KMS-11 (cell line): ENCODE measurements at regions not wholly inside any gene's neighbourhood (a gene's known extent, or its start where the extent isn't known, plus 50 kb on each side); places are given as distances from the start of the nearest gene placed in this dataset.

Experiments
- H2AFZ ChIP-seq: fragments of 200-600 bp; sonication (generic); 2 replicates; pipeline ENCODE4 v1.6.1; 2016; ENCODE audit warnings: antibody characterized with exemption, mixed run types, low read depth
- H3K27ac ChIP-seq: fragments of 200-600 bp; sonication (generic); 2 replicates; pipeline ENCODE4 v1.6.1; 2016; ENCODE audit warnings: mild to moderate bottlenecking, mixed run types
- H3K27me3 ChIP-seq: fragments of 200-600 bp; sonication (generic); 2 replicates; pipeline ENCODE4 v1.6.1; 2017; ENCODE audit warnings: mild to moderate bottlenecking, low read depth, mixed run types, moderate library complexity; ENCODE audit not compliant: insufficient read depth
- H3K36me3 ChIP-seq: fragments of 200-600 bp; sonication (generic); 2 replicates; pipeline ENCODE4 v1.6.1; 2017; ENCODE audit warnings: mild to moderate bottlenecking, mixed run types; ENCODE audit not compliant: insufficient read depth
- H3K4me1 ChIP-seq: fragments of 200-600 bp; sonication (generic); 2 replicates; pipeline ENCODE4 v1.6.1; 2016; ENCODE audit warnings: mild to moderate bottlenecking, low read depth, mixed run types; ENCODE audit not compliant: poor library complexity, severe bottlenecking
- H3K4me2 ChIP-seq: fragments of 200-600 bp; sonication (generic); 2 replicates; pipeline ENCODE4 v1.7.0; 2016; ENCODE audit warnings: mild to moderate bottlenecking, mixed run types
- H3K4me3 ChIP-seq: fragments of 200-600 bp; sonication (generic); IDR thresholded peaks from 2 replicates; pipeline ENCODE4 v1.6.1; 2017; ENCODE audit warnings: low read depth, low read length, mixed read lengths; ENCODE audit not compliant: insufficient read depth
- H3K79me2 ChIP-seq: fragments of 200-600 bp; sonication (generic); 2 replicates; pipeline ENCODE4 v1.6.1; 2016; ENCODE audit warnings: low read depth, mixed run types; ENCODE audit not compliant: insufficient read depth
- H3K9ac ChIP-seq: fragments of 200-600 bp; sonication (generic); 2 replicates; pipeline ENCODE4 v1.6.1; 2016; ENCODE audit warnings: mild to moderate bottlenecking, mixed run types
- H4K20me1 ChIP-seq: fragments of 200-600 bp; sonication (generic); 2 replicates; pipeline ENCODE4 v1.6.1; 2016; ENCODE audit warnings: mild to moderate bottlenecking, mixed run types; ENCODE audit not compliant: insufficient read depth
- TF ChIP-seq, protein P1 (sequence below): fragments of 200-600 bp; sonication (generic); conservative IDR thresholded peaks from 2 replicates; pipeline ENCODE4 v1.6.1; 2017; ENCODE audit warnings: low read depth, mild to moderate bottlenecking, antibody characterized with exemption, low read length, moderate library complexity, mixed read lengths

DNA sequence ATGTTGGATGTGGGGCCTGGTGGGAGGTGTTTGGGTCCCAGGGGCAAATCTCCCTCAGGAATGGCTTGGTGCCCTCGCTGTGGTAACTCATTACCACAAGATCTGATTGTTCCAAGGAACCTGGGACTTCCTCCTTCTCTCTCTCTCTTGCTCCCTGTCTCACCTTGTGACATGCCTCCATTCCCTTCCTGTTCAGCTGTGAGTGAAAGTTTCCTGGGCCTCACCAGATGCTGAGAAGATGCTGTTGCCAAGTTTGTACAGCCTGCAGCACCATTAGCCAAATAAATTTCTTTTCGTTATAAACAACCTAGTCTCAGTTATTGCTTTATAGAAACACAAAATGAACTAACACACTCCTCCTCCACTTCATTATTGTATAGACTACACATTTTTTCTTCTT lies 759.8 kb upstream of the MDGA2 start:
- Histone ChIP-seq H4K20me1 (no peaks in the 10 kb centered on the region), H2AFZ (no peak overlapping the region), H3K4me3 (no peak overlapping the region), H3K27ac (no peak overlapping the region), H3K27me3 (no peaks in the 10 kb centered on the region), H3K9ac (no peak overlapping the region), H3K4me2 (no peak overlapping the region), H3K36me3 (no peaks in the 10 kb centered on the region), H3K4me1 (no peaks in the 10 kb centered on the region), H3K79me2 (no peaks in the 10 kb centered on the region)
- TF ChIP-seq, protein P1, sequence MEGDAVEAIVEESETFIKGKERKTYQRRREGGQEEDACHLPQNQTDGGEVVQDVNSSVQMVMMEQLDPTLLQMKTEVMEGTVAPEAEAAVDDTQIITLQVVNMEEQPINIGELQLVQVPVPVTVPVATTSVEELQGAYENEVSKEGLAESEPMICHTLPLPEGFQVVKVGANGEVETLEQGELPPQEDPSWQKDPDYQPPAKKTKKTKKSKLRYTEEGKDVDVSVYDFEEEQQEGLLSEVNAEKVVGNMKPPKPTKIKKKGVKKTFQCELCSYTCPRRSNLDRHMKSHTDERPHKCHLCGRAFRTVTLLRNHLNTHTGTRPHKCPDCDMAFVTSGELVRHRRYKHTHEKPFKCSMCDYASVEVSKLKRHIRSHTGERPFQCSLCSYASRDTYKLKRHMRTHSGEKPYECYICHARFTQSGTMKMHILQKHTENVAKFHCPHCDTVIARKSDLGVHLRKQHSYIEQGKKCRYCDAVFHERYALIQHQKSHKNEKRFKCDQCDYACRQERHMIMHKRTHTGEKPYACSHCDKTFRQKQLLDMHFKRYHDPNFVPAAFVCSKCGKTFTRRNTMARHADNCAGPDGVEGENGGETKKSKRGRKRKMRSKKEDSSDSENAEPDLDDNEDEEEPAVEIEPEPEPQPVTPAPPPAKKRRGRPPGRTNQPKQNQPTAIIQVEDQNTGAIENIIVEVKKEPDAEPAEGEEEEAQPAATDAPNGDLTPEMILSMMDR = no peak

DNA sequence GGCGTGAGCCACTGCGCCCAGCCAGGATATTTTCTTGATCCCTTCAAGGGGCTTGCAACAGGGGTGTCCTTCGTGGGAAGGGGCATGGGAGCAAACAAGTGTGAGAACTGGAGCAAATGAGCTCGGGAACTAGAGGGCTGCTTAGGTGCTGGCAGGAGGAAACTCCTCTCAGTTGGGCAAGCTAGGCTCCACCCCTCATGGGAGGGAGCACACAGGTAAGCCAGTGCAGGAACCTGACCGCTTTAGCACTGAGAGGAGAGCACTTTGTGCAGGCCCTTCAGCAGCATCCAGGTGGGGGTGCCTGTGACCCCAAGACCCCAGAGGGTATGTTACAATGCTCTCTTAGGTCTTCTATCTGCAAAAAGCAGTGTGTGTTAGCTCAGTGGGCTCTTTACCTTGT lies 755.4 kb upstream of the MDGA2 start:
- Histone ChIP-seq H3K27ac (no peak overlapping the region), H2AFZ (no peak overlapping the region), H3K79me2 (no peaks in the 10 kb centered on the region), H3K9ac (no peak overlapping the region), H4K20me1 (no peaks in the 10 kb centered on the region), H3K36me3 (no peaks in the 10 kb centered on the region), H3K4me1 (no peaks in the 10 kb centered on the region), H3K4me2 (no peak overlapping the region), H3K4me3 (no peak overlapping the region), H3K27me3 (no peaks in the 10 kb centered on the region)
- TF ChIP-seq, protein P1 = no peak

DNA sequence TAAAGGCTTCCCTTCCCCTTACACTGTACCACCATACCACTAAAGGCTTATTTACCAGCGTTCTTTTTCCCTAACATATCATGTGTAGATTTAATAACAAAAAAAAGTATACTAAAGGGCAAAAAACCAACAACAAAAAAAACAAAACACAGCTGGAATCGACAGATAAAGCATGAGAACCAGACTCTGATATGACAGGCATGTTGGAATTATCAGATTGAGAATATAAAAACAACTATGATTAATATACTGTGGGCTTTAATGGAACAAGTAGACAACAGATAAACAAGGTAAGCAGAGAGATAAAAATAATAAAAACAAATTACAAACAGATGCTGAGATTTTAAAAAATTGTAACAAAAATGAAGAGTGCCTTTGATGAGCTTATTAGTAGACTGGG lies 754.1 kb upstream of the MDGA2 start:
- Histone ChIP-seq H4K20me1 (no peaks in the 10 kb centered on the region), H3K36me3 (no peaks in the 10 kb centered on the region), H3K79me2 (no peaks in the 10 kb centered on the region), H3K27ac (no peak overlapping the region), H3K4me1 (no peaks in the 10 kb centered on the region), H3K4me2 (no peak overlapping the region), H3K27me3 (no peaks in the 10 kb centered on the region), H3K9ac (no peak overlapping the region), H2AFZ (no peak overlapping the region), H3K4me3 (no peak overlapping the region)
- TF ChIP-seq, protein P1 = no peak

DNA sequence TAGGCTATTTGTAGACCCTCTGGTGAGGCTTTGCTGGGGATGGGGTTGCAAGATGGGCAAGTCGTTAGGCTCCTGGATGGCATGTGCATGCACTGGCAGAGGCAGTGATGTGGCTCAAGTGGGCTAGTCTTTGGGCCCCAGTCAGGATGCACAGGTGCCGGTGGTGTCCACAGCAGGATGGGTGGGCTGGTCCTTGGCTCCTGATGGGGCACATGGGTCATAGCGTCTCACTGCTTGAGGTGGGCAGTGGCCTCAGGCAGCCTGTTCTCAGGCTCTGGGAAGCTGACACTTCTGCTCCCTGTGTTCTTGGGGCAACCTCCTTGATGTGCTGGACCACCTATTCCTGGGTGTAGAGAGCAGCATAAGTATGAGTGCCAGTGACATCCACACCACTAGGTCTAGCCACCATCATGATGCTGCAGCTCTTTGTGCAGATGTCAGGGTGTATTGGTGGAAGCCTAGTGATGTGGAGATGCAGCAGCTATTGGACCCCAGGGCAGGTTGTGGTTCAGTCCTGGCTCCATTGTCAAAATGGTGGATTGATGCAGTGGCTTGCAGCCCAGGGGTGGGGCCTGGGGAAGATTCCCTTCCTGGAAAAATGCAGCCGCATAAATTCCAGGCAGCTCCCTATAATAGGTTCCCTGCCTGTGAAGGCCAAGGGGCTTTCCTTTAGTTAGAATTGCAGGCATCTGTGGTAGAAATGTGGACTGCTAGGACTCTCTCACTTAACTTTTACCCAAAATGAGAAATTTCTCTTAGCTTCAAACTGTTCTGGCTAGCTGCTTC lies 742.5 kb upstream of the MDGA2 start:
- Histone ChIP-seq H3K9ac (no peak overlapping the region), H3K36me3 (no peaks in the 10 kb centered on the region), H3K4me1 (no peaks in the 10 kb centered on the region), H4K20me1 (no peaks in the 10 kb centered on the region), H3K79me2 (no peaks in the 10 kb centered on the region), H3K4me2 (no peak overlapping the region), H2AFZ (no peak overlapping the region), H3K27ac (no peak overlapping the region), H3K4me3 (no peak overlapping the region), H3K27me3 (no peaks in the 10 kb centered on the region)
- TF ChIP-seq, protein P1 = no peak
